ENCODE measurements at regions not wholly inside any gene's neighbourhood (a gene's known extent, or its start where the extent isn't known, plus 50 kb on each side); places are given as distances from the start of the nearest gene placed in this dataset.
A peak's percentile ranks its signal among the peaks of the same experiment; 100 is the strongest.

DNA sequence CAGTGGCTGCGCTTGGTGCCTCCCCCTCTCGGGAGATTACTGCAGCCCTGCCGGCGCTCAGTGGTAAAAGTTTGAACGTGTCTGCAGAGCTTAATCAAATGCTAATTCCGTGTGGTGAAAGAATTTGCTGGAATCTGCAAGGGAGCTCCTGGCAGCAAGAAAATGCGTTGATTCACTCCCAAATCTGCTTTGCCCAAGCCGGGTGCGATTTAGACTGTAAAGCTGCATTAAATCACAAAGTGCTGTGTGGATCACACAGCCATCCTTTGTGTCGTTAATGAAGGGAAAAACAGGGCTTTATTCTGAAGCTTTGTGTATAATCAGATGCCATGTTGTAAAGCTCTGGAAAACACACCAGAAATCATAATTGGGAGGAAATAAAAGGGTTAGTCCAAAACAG is 444.1 kb downstream of the BCOR start:
- no peak for DNase-seq (ENCODE audit: low read depth)
- H3K4me3 ChIP-seq (ENCODE audit: low read depth, low read length) = no peak overlapping the region
- TF ChIP-seq, protein P1, sequence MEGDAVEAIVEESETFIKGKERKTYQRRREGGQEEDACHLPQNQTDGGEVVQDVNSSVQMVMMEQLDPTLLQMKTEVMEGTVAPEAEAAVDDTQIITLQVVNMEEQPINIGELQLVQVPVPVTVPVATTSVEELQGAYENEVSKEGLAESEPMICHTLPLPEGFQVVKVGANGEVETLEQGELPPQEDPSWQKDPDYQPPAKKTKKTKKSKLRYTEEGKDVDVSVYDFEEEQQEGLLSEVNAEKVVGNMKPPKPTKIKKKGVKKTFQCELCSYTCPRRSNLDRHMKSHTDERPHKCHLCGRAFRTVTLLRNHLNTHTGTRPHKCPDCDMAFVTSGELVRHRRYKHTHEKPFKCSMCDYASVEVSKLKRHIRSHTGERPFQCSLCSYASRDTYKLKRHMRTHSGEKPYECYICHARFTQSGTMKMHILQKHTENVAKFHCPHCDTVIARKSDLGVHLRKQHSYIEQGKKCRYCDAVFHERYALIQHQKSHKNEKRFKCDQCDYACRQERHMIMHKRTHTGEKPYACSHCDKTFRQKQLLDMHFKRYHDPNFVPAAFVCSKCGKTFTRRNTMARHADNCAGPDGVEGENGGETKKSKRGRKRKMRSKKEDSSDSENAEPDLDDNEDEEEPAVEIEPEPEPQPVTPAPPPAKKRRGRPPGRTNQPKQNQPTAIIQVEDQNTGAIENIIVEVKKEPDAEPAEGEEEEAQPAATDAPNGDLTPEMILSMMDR (conservative IDR thresholded peaks at IDR 0.05; ENCODE audit: low read depth, low read length) = no peak

DNA sequence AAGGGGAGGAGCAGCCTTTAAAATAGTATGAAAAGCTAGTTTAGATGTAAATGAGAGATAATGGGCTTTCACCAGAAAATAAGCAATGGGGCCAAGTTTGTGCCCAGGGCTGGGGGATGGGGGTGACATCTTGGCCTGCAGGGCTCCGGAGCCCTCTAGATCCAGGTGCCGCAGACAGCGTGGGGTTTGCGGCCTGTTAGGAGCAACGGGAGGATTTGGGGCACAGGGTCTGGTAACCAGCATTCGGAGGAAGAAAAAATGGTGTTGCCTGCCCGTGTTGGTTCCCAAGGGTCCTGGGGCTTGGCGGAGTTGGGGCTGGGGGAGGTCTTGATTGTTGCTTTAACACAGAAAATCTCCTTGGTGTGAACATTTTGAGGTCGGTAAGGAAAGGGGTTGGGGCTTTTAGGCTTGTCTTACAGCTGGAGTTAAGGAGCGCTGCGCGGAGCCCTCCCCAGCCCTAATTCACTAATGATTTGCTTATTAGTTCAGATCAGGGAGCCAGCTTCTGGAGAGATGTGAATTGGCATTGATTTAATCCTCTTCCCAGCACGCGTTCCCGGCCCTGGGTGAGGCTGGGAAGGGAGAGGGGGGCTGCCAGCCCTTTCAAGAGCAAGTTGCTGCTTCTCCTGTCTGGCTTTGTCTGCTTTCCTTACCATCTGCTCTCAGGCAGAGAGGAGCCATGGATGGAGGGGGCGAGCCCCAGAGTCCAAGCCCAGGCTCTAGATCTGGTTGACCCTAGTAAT is 443.4 kb downstream of the BCOR start:
- TF ChIP-seq, protein P1 (conservative IDR thresholded peaks at IDR 0.05; ENCODE audit: low read depth, low read length) = no peak
- H3K4me3 ChIP-seq (ENCODE audit: low read depth, low read length) = no peak overlapping the region
- no peak for DNase-seq (ENCODE audit: low read depth)

GRCh38 chrX:39654952-39655351 is 442.8 kb downstream of the BCOR start:
- no peak overlapping the region for H3K4me3 ChIP-seq (ENCODE audit: low read depth, low read length)
- no peak for DNase-seq (ENCODE audit: low read depth)
- TF ChIP-seq, protein P1 (conservative IDR thresholded peaks at IDR 0.05; ENCODE audit: low read depth, low read length) = no peak

GRCh38 chrX:39661116-39661907 is 436.4 kb downstream of the BCOR start:
- TF ChIP-seq, protein P1 (conservative IDR thresholded peaks at IDR 0.05; ENCODE audit: low read depth, low read length) = no peak
- no peak for DNase-seq (ENCODE audit: low read depth)

GRCh38 chrX:39665830-39666518 is 431.8 kb downstream of the BCOR start:
- TF ChIP-seq, protein P1 (conservative IDR thresholded peaks at IDR 0.05; ENCODE audit: low read depth, low read length) = no peak
- no peak overlapping the region for H3K4me3 ChIP-seq (ENCODE audit: low read depth, low read length)
- DNase-seq (ENCODE audit: low read depth) = peak; percentile 39

More at GRCh38 chrX:39661116-39661907, 436.4 kb downstream of the BCOR start:
- H3K4me3 ChIP-seq (ENCODE audit: low read depth, low read length) = no peak overlapping the region

DNA sequence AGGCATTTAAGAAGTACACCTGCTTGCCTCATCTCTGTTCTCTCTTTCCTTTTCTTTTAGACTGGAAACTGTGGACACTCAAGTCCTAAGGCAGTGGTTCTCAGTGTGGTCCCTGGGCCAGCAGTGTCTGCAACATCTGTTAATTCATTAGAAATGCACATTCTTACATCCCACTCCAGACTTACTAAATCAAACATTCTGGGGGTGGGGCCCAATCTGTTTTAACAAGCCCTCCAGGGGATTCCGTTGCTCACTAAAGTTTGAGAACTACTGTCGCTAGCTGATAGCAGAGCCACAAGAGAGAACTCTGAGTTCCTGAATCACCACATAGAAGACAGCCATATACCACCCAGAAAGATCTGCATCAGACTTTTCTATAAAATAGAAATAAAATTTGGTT is 430.6 kb downstream of the BCOR start:
- DNase-seq (ENCODE audit: low read depth) = no peak
- TF ChIP-seq, protein P1 (conservative IDR thresholded peaks at IDR 0.05; ENCODE audit: low read depth, low read length) = no peak
- H3K4me3 ChIP-seq (ENCODE audit: low read depth, low read length) = no peak overlapping the region
